Activated T-cell treated with anti-CD3 and anti-CD28 coated beads for 48 hours (primary cell): ENCODE measurements at regions not wholly inside any gene's neighbourhood (a gene's known extent, or its start where the extent isn't known, plus 50 kb on each side); places are given as distances from the start of the nearest gene placed in this dataset.
"Not testable (repeated sequence)": the region's sequence is repeated elsewhere in the genome, so short reads cannot be mapped to it uniquely, and the experiment has no call there.

Experiments used
- DNase-seq: peaks from one replicate; pipeline ENCODE4 v3.0.0-alpha.2; 2020; ENCODE audit warnings: low read depth

GRCh38 chr21:5013455-5014304, 5507.7 kb upstream of the TPTE start:
- not testable (repeated sequence) for DNase-seq

- DNase-seq, result not testable (repeated sequence)
Measured at GRCh38 chr21:5015187-5015586, 5506.2 kb upstream of the TPTE start.

GRCh38 chr21:5019120-5019519, 5502.3 kb upstream of the TPTE start:
- DNase-seq, result not testable (repeated sequence)

GRCh38 chr21:5021815-5022214, 5499.6 kb upstream of the TPTE start:
- DNase-seq, result not testable (repeated sequence)

- not testable (repeated sequence) for DNase-seq
Measured at GRCh38 chr21:5022254-5022653, 5499.1 kb upstream of the TPTE start.

- DNase-seq, result not testable (repeated sequence)
Measured at GRCh38 chr21:5022748-5023147, 5498.6 kb upstream of the TPTE start.

- not testable (repeated sequence) for DNase-seq
Measured at GRCh38 chr21:5035147-5035546, 5486.2 kb upstream of the TPTE start.

- not testable (repeated sequence) for DNase-seq
Measured at GRCh38 chr21:5035587-5035986, 5485.8 kb upstream of the TPTE start.

- not testable (repeated sequence) for DNase-seq
Measured at GRCh38 chr21:5037606-5038331, 5483.6 kb upstream of the TPTE start.

- DNase-seq, result not testable (repeated sequence)
Measured at GRCh38 chr21:5039926-5040325, 5481.5 kb upstream of the TPTE start.

GRCh38 chr21:5042583-5042982, 5478.8 kb upstream of the TPTE start:
- DNase-seq, result not testable (repeated sequence)

- not testable (repeated sequence) for DNase-seq
Measured at GRCh38 chr21:5044812-5045211, 5476.6 kb upstream of the TPTE start.

- DNase-seq, result not testable (repeated sequence)
Measured at GRCh38 chr21:5051303-5052018, 5469.9 kb upstream of the TPTE start.

- not testable (repeated sequence) for DNase-seq
Measured at GRCh38 chr21:5055027-5055754, 5466.2 kb upstream of the TPTE start.

GRCh38 chr21:5055996-5056962, 5465.1 kb upstream of the TPTE start:
- DNase-seq, result not testable (repeated sequence)

GRCh38 chr21:5057077-5057476, 5464.3 kb upstream of the TPTE start:
- DNase-seq, result not testable (repeated sequence)

- not testable (repeated sequence) for DNase-seq
Measured at GRCh38 chr21:5060364-5061083, 5460.9 kb upstream of the TPTE start.

- DNase-seq, result not testable (repeated sequence)
Measured at GRCh38 chr21:5064581-5065142, 5456.7 kb upstream of the TPTE start.
